Retinal pigment epithelial cell (primary cell): ENCODE measurements at regions not wholly inside any gene's neighbourhood (a gene's known extent, or its start where the extent isn't known, plus 50 kb on each side); places are given as distances from the start of the nearest gene placed in this dataset.

Experiments
- DNase-seq: peaks from one replicate; pipeline ENCODE4 v3.0.0-alpha.2; 2010; ENCODE audit warnings: low read depth
- H3K4me3 ChIP-seq: 2 replicates; pipeline ENCODE4 v1.5.1; 2011; ENCODE audit warnings: mild to moderate bottlenecking, low read length, control low read depth, moderate library complexity
- CTCF ChIP-seq: conservative IDR thresholded peaks from 2 replicates; pipeline ENCODE4 v1.5.1; 2011; ENCODE audit warnings: low read depth, low read length, control low read depth, inconsistent platforms

- no peak for DNase-seq
- H3K4me3 ChIP-seq: no peak overlapping the region
- no peak for TF ChIP-seq CTCF
These were observed 54.8 kb upstream of the TFAP2D start for GRCh38 chr6:50658561-50658960.

- no peak for TF ChIP-seq CTCF
- DNase-seq: no peak
These were observed 51.7 kb upstream of the TFAP2D start for GRCh38 chr6:50661636-50662035.

More at GRCh38 chr6:50661636-50662035, 51.7 kb upstream of the TFAP2D start:
- H3K4me3 ChIP-seq: no peak overlapping the region
